Erythroblast (primary cell): ENCODE measurements at regions not wholly inside any gene's neighbourhood (a gene's known extent, or its start where the extent isn't known, plus 50 kb on each side); places are given as distances from the start of the nearest gene placed in this dataset.
"Not testable (repeated sequence)": the region's sequence is repeated elsewhere in the genome, so short reads cannot be mapped to it uniquely, and the experiment has no call there.

Experiments
- DNase-seq, 2 experiments: peaks; one replicate each; lab custom pipeline; 2025; lab: John Stamatoyannopoulos, UW
- GATA1 ChIP-seq: IDR thresholded peaks from 2 replicates; pipeline ENCODE4 v1.6.1; 2011; ENCODE audit warnings: low read depth, mild to moderate bottlenecking, control low read depth, low read length, moderate library complexity
- POLR2A ChIP-seq: IDR thresholded peaks from 2 replicates; pipeline ENCODE4 v1.6.1; 2011; ENCODE audit warnings: mild to moderate bottlenecking, low read length

DNA sequence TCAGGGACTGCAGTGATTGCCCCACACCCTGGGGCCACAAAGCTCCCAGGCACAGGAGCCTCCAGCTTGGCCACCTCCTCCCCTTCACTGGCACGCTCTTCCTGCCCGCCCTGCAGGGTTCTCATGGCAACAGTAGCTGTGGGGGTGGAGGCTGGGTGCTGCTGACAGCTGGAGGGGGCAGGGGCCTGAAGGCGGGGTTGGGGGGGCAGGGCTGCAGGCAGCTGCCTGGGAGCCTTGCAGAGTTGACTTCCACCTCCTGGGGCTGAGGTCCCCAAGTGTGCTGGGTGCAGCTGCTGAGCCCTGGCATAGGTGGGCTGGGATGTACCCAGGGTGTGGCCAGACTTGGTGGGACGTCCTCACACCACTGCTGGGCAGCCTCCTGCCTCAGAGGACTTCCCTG, 305.2 kb downstream of the CCDC74A start:
- not testable (repeated sequence) for DNase-seq

DNA sequence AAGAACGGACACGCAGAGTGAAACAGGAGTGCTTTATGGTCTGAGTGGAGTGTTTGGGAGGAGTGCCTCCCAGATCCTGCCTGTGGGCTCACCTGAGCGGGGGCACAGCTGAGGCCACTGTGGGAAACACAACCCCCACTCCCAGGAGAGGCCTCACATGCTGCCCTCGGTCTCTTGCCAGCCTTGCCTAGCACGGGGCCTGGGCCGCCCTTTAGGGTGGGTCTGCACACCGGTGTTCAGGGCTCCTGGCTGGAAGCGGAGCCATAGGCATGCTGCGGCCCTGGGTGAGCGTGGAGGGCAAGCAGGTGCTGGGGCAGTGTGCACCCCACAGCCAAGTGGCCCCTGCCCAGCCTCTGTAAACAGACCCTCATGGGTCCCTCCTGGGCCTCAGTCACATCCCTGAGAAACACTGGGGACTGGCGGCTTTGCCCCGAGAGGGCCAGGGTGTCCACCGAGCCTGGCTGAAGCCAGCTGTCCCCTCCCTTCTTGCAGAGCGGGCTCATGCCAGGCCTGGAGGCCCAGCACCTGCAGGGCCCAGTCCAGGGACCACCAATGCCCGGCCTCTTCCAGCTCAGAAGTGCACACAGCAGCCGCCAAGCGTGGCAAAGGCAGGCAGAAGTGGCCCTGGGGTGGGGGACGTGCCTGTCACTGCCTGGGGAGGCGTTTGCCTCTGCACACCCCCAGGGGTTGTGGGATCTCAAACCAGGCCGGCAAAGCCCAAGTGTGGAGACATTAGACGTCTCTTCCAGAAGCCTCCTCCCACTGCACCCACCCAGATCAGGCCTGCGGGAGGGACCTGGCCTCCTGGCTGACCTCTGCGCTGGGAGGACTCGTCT, 305.9 kb downstream of the CCDC74A start:
- not testable (repeated sequence) for DNase-seq

DNA sequence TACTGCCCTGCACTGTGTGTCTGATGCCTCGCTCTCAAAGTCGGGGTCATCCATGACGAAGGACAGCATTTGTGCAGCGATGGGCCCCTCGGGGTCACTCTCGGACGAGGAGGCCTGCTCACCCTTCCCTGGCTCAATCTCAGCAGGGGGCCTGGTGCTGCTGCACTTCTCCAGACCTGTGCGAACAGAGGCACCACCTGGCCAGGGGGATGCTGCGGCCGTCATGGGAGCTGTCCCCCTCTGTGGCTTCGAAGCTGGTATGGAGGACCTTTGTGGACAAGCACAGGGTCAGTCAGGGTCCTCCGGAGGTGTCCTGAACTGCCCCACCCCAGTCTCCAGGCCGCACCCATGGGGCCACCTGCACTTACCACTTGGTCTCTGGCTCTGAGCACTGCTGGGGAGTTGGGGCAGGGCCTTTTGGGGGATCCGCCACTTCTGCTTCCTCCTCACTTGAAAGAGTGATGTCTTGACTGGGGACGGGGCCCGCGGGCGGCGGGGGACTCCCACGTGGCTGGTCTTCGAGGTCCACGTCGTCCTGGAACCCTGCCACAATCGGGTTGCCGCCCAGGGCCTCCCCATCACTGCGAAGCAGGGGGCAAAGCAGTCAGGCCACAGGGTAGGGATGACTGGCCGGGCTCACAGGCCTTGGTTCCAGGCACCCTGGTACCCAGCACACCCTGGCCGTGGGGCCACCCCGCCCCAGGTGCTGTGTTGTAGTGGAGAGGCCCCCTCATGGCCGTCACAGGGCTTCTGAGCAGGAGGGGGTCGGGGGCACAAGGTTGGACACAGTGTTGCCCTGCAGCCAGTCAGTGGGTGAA, 306.7 kb downstream of the CCDC74A start:
- not testable (repeated sequence) for DNase-seq

DNA sequence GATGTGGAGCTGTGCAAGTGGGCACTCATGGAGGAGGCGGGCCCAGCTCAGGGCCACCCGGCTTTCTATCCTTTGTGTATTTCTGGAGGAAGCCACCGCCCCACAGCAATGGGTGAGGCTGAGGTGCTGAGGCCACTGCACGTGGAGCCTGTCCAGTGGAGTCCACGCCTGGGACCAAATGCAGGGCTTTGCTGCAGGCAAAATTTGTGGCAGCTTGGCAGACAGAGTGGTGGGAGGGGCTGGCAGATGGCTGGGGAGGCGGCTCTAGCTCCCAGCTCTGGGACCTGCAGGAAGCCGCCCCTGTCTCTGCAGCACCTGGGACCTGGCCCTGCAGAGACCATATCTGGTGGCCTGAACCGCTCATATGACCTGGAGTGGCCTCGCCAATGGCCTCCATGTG, 307.3 kb downstream of the CCDC74A start:
- DNase-seq: not testable (repeated sequence)

DNA sequence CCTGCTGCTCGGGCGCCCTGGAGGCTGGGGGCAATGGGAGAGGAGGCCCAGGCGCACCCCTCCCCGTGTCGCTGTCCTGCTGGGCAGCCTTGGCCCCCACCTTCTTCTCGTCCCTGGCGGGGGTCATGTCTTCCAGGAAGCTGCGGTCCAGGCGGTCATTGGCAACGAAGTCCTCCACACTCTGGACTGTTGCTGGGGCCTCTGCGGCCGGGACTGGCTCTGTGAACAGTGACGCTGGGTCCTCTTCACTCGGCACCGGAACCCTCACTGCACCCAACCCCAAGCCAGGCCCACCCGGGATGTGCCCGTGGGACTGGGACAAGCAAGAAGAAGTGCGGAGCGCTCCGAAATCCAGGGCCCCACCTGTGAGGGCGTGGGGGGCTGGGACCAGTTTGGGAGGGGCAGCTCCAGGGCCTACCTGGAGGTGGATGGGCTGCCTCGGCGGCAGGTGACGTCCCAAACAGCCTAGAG, 308.0 kb downstream of the CCDC74A start:
- TF ChIP-seq POLR2A (no peak), GATA1 (no peak)
- DNase-seq: no peak

DNA sequence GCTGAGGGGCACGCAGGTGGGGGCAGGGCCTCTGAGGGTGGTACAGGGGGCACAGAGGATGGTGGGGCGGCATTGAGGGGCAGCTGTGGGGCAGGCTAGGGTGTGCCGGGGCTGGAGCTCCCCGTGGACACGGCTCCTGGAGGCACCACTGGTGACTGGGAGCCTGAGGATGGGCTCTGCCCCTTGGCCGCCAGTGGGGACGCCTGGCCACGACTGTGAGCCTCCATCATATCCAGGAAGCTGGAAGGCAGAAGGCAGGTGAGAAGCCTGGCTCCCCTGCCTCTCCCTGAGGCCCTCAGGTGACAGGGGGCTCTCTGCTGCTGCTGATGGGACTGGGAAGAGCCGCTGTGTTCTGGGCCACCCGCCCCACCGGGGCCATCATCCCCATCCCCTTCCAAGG, 308.4 kb downstream of the CCDC74A start:
- not testable (repeated sequence) for DNase-seq

DNA sequence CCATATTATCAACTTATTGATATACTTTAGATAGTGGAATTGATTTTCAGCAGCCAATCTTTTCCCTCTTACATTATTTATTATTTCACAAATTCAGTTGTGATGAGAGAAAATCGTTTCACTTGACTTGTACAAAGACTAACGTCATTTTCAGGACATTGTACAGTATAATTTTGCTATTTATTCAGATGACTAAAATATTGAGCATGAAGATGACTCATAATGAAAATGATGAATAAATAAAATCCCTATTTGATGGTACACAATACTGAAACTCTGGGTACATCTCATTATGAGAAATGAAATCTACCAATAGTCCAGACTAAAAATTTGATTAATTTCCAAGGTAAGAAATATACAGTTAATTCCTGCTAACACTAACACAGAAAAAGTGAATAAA, 316.4 kb downstream of the CCDC74A start:
- DNase-seq: not testable (repeated sequence)

DNA sequence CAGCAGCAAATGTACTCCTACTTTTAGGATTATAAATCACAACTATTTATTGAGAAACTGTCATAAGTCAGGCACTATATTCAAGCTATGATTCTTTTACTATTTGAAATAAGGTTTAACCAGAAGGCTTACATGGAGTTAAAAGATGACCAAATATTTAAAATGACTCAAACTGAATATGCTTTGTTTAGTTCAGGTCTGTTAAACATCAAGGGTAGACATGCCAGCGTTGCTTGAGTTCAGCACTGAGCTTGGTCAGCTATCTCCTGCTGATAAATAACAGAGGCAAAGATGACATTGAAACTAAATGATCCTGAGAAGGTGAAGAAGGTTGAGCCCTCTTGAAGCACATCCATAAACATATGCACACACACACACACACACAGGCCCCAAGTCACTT, 305.6 kb downstream of the ANKRD30BL start:
- DNase-seq: not testable (repeated sequence)

DNA sequence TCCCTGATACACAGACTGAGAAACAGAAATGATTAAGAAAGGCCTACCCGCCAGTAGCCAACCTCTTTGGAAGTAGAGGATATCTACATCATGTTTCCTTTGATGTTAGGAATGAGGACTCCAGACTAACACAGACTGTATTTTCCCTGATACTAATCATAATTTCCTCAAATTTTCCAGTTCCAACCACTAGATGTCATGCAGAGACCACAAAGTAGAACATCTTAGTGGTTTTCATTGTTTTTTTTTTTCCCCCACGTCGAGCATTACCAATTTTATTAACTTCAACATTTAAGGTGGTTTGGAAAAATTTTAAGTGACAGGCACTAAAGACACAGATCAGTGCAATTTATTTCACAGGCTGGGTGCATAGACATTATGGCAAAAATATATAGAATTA, 303.6 kb downstream of the ANKRD30BL start:
- DNase-seq: not testable (repeated sequence)
